ENCODE measurements at regions not wholly inside any gene's neighbourhood (a gene's known extent, or its start where the extent isn't known, plus 50 kb on each side); places are given as distances from the start of the nearest gene placed in this dataset.

DNA sequence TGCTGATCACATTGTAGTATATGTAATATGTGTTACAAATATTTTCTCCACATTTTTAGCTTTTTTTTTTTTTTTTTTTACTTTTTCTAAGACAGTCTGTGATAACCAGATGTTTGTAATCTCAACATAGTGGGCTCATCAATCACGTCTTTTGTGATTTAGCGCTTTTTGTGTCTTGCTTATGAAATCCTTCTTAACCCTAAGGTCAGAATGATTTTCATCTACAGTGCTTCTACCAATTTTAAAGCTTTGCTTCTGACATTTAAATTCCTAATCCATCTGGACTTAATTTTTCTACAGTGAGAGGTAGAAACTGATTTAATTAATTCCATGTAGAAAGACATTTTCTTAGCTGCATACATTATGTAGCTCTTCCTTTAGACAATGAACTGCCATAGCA is 626.4 kb downstream of the TNS3 start:
- H3K9me3 ChIP-seq (replicated peaks in 1 of 3), result no peaks in the 10 kb centered on the region
- DNase-seq, result no peak
- no peak overlapping the region for H3K4me3 ChIP-seq
- intact Hi-C loops (cut with DNase I), result no loop called here
- no peaks in the 10 kb centered on the region for H3K36me3 ChIP-seq (replicated peaks in 1 of 2)
- no peak overlapping the region for H3K27ac ChIP-seq
- TF ChIP-seq POLR2A (IDR thresholded peaks at IDR 0.05), result no peak
- TF ChIP-seq, protein P1, sequence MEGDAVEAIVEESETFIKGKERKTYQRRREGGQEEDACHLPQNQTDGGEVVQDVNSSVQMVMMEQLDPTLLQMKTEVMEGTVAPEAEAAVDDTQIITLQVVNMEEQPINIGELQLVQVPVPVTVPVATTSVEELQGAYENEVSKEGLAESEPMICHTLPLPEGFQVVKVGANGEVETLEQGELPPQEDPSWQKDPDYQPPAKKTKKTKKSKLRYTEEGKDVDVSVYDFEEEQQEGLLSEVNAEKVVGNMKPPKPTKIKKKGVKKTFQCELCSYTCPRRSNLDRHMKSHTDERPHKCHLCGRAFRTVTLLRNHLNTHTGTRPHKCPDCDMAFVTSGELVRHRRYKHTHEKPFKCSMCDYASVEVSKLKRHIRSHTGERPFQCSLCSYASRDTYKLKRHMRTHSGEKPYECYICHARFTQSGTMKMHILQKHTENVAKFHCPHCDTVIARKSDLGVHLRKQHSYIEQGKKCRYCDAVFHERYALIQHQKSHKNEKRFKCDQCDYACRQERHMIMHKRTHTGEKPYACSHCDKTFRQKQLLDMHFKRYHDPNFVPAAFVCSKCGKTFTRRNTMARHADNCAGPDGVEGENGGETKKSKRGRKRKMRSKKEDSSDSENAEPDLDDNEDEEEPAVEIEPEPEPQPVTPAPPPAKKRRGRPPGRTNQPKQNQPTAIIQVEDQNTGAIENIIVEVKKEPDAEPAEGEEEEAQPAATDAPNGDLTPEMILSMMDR (IDR thresholded peaks at IDR 0.05), result no peak
- no peaks in the 10 kb centered on the region for H3K27me3 ChIP-seq
- 60 to 78% (median 67%) methylated on average over 2 of the region's 2 CpGs for WGBS, 4 donors
- peaks cover 0 to 34% of the 10 kb centered on the region in 2 donors for H3K4me1 ChIP-seq (replicated peaks in 1 of 2)

DNA sequence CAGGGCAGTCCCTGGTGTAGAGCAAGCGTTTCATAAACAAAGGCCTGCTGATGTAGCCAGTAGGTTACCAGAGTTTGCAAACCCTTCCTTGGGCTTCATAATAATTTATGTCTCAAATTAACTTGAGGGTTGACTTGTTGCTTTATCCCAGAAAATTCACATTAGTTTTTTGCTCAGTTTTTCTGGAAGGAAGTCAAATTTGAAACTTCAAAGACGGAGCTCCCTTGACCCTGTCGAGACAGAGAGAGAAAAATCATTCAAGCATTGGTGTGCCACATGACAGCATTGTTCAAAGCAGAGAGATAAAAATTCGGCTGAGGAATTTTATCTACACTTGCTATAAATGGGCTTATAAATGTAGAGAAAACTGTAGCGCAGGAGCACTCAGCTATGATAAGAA is 627.7 kb downstream of the TNS3 start:
- Histone ChIP-seq H3K9me3 (replicated peaks in 1 of 3) (no peaks in the 10 kb centered on the region), H3K36me3 (replicated peaks in 1 of 2) (no peaks in the 10 kb centered on the region), H3K27ac (peak overlapping the region in 1 of 5 donors; percentile 8), H3K27me3 (no peaks in the 10 kb centered on the region), H3K4me1 (replicated peaks in 1 of 2) (peaks cover 0 to 34% of the 10 kb centered on the region in 2 donors), H3K4me3 (no peak overlapping the region)
- intact Hi-C loops (cut with DNase I), result no loop called here
- 21 to 27% (median 25%) methylated on average over 5 of the region's 5 CpGs for WGBS, 4 donors
- TF ChIP-seq, protein P1 (IDR thresholded peaks at IDR 0.05), result no peak
- TF ChIP-seq POLR2A (IDR thresholded peaks at IDR 0.05), result no peak
- peak in 5 of 7 donors; percentile 12 to 39 (median 26) for DNase-seq

DNA sequence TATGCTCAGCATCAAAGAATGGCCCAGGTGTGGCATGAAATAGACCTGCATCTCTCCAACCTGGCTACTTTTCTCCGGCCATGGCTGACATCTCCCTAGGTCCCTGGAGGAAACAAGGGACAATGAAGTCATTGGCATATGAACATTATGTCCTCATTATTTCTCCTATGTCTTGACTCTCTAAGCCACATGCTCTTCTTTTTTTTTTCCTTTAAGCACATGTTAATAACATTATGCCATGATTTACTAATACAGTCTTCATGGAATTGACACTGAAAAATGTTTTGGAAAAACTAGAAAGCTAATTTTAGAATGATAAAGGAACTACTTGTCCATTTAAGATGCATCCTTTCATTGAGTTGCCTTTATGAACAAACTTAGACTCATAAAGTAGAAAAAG is 628.9 kb downstream of the TNS3 start:
- no peaks in the 10 kb centered on the region for H3K36me3 ChIP-seq (replicated peaks in 1 of 2)
- TF ChIP-seq POLR2A (IDR thresholded peaks at IDR 0.05), result no peak
- TF ChIP-seq, protein P1 (IDR thresholded peaks at IDR 0.05), result no peak
- H3K4me1 ChIP-seq (replicated peaks in 1 of 2), result peaks cover 0 to 33% of the 10 kb centered on the region in 2 donors
- H3K27ac ChIP-seq, result no peak overlapping the region
- H3K27me3 ChIP-seq, result no peaks in the 10 kb centered on the region
- intact Hi-C loops (cut with DNase I), result no loop called here
- no peaks in the 10 kb centered on the region for H3K9me3 ChIP-seq (replicated peaks in 1 of 3)
- no peak overlapping the region for H3K4me3 ChIP-seq
- DNase-seq, result no peak
- 85 to 96% (median 93%) methylated on average over 1 of the region's 1 CpG for WGBS, 4 donors

DNA sequence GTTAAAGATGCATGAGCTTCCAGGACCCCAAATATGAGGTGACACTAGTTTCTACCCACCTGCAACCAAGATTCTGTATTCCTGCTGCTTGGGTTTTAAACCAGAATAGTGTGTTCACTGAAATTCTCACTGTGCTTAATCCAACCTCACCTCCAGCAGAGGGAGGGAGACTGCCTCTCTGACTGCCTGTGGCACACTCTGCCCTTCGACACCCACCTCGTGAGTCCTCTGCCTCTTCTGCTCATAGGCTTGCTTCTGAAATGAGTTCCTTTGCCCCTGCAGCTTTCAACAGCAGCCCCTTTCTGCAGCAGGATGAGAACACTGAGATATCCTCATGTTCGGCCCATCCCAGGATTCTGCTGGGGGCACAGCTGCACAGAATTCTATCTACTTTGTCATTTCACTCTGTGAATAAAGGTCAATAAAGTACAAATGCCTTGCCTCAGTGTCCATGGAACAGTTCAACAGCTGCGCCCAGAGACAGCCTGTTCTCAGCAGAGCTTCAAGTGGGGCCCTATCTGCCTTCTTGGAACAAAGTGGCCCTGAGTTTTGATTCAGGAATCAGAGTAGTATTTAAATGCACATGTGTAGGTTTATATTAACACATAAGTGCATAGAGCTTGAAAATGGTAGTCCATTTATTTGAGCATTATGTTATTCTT is 632.5 kb downstream of the TNS3 start:
- H3K27me3 ChIP-seq, result no peaks in the 10 kb centered on the region
- H3K36me3 ChIP-seq (replicated peaks in 1 of 2), result no peaks in the 10 kb centered on the region
- 77 to 89% (median 84%) methylated on average over 4 of the region's 4 CpGs for WGBS, 4 donors
- peaks cover 0 to 10% of the 10 kb centered on the region in 2 donors for H3K4me1 ChIP-seq (replicated peaks in 1 of 2)
- no peak for DNase-seq
- intact Hi-C loops (cut with DNase I), result no loop called here
- no peaks in the 10 kb centered on the region for H3K9me3 ChIP-seq (replicated peaks in 1 of 3)
- H3K27ac ChIP-seq, result no peak overlapping the region
- TF ChIP-seq POLR2A (IDR thresholded peaks at IDR 0.05), result no peak
- TF ChIP-seq, protein P1 (IDR thresholded peaks at IDR 0.05), result no peak
- no peak overlapping the region for H3K4me3 ChIP-seq

All from adrenal gland (tissue), 9 donors.